GM23338 (cell line): ENCODE measurements at regions not wholly inside any gene's neighbourhood (a gene's known extent, or its start where the extent isn't known, plus 50 kb on each side); places are given as distances from the start of the nearest gene placed in this dataset.

ENCODE experiments used
- CREB1 ChIP-seq: fragments of 250-450 bp; sonication (Bioruptor Pico); IDR thresholded peaks from 2 replicates; pipeline ENCODE4 v1.5.0; 2020; ENCODE audit warnings: low read depth, mild to moderate bottlenecking, moderate library complexity
- EZH2 ChIP-seq: fragments of 200-600 bp; sonication (generic); IDR thresholded peaks from one replicate; pipeline ENCODE4 v1.8.0; 2017; ENCODE audit warnings: antibody characterized with exemption, mild to moderate bottlenecking, low read depth; ENCODE audit not compliant: unreplicated experiment
- EZH2phosphoT487 ChIP-seq: fragments of 200-600 bp; sonication (generic); IDR thresholded peaks from one replicate; pipeline ENCODE4 v1.8.1; 2018; ENCODE audit warnings: antibody characterized with exemption; ENCODE audit not compliant: unreplicated experiment
- JUNB ChIP-seq: IDR thresholded peaks from one replicate; pipeline ENCODE4 v1.6.1; 2016; ENCODE audit warnings: antibody characterized with exemption; ENCODE audit not compliant: unreplicated experiment
- NANOG ChIP-seq: IDR thresholded peaks from 2 replicates; pipeline ENCODE4 v1.6.1; 2016; ENCODE audit warnings: antibody characterized with exemption, borderline replicate concordance
- POLR2AphosphoS5 ChIP-seq: IDR thresholded peaks from 2 replicates; pipeline ENCODE4 v1.6.1; 2016; ENCODE audit warnings: antibody characterized with exemption, low read depth
- TF ChIP-seq, protein P1 (sequence below), 2 experiments: fragments of 200-600 bp in 1 of 2; sonication (generic) in 1 of 2; conservative IDR thresholded peaks; 2 replicates each; pipeline versions ENCODE4 v1.5.1 to v1.6.1; 2016 to 2017; ENCODE audit warnings: antibody characterized with exemption in 2 of 2, low read depth in 2 of 2, mild to moderate bottlenecking in 2 of 2, moderate library complexity in 1 of 2
- TF ChIP-seq, protein P2 (sequence below): IDR thresholded peaks from one replicate; pipeline ENCODE4 v1.6.1; 2018; ENCODE audit warnings: antibody characterized with exemption; ENCODE audit not compliant: unreplicated experiment
- TF ChIP-seq, protein P3 (sequence below): IDR thresholded peaks from 2 replicates; pipeline ENCODE4 v1.6.1; 2016; ENCODE audit warnings: antibody characterized with exemption

DNA sequence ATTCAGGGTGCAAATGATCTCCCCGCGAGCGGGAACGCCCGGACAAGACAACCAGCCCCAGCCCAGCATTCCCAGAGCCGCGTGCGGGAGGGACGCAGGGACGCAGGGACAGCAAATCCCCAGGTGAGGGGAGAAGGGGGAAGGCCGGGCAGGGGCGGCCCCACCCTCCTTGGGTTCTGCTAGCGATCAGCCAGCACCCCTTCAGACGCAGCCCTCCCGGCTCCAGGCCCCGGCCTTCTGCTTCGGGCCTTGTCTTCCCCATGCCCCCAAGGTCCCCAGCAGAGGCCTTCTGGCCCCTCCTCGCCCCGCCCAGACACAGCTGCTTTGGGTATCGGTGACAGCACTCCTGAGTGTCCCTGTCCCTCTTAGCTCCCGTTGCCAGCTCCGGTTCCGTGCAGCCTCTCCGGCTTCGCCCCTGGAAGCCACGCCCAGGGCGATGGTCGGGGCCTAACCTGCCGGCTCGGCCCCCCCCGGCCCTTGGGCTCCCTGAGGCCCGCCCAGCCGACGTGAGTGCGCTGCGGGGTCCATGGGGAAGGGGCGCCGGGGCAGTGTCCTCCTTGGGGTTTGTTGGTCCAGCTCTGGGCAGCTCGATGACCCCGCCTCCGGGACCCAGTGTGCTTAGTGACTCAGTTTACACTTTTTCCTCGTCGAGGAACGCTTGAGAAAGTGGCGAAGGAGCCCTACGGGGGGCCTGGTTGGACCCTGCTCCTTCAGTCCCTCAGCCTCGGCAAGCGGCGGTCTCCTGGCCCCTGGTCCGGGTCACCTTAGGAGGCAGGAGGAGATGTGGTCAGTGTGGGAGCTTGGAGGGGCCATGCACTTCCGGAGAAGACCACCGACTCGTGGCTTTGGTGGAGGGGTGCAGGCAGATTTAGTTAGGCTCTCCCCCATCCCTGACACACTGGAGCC is 50.5 kb upstream of the AMZ2 start:
- TF ChIP-seq EZH2 (peak; percentile 74), EZH2phosphoT487 (no peak), JUNB (no peak), CREB1 (CRISPR knock-in tag) (no peak), NANOG (no peak), POLR2AphosphoS5 (no peak)
- TF ChIP-seq, protein P1, sequence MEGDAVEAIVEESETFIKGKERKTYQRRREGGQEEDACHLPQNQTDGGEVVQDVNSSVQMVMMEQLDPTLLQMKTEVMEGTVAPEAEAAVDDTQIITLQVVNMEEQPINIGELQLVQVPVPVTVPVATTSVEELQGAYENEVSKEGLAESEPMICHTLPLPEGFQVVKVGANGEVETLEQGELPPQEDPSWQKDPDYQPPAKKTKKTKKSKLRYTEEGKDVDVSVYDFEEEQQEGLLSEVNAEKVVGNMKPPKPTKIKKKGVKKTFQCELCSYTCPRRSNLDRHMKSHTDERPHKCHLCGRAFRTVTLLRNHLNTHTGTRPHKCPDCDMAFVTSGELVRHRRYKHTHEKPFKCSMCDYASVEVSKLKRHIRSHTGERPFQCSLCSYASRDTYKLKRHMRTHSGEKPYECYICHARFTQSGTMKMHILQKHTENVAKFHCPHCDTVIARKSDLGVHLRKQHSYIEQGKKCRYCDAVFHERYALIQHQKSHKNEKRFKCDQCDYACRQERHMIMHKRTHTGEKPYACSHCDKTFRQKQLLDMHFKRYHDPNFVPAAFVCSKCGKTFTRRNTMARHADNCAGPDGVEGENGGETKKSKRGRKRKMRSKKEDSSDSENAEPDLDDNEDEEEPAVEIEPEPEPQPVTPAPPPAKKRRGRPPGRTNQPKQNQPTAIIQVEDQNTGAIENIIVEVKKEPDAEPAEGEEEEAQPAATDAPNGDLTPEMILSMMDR (conservative IDR thresholded peaks at IDR 0.05; ENCODE audit: low read depth in 2 of 2) = no peak
- TF ChIP-seq, protein P2, sequence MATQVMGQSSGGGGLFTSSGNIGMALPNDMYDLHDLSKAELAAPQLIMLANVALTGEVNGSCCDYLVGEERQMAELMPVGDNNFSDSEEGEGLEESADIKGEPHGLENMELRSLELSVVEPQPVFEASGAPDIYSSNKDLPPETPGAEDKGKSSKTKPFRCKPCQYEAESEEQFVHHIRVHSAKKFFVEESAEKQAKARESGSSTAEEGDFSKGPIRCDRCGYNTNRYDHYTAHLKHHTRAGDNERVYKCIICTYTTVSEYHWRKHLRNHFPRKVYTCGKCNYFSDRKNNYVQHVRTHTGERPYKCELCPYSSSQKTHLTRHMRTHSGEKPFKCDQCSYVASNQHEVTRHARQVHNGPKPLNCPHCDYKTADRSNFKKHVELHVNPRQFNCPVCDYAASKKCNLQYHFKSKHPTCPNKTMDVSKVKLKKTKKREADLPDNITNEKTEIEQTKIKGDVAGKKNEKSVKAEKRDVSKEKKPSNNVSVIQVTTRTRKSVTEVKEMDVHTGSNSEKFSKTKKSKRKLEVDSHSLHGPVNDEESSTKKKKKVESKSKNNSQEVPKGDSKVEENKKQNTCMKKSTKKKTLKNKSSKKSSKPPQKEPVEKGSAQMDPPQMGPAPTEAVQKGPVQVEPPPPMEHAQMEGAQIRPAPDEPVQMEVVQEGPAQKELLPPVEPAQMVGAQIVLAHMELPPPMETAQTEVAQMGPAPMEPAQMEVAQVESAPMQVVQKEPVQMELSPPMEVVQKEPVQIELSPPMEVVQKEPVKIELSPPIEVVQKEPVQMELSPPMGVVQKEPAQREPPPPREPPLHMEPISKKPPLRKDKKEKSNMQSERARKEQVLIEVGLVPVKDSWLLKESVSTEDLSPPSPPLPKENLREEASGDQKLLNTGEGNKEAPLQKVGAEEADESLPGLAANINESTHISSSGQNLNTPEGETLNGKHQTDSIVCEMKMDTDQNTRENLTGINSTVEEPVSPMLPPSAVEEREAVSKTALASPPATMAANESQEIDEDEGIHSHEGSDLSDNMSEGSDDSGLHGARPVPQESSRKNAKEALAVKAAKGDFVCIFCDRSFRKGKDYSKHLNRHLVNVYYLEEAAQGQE = no peak
- TF ChIP-seq, protein P3, sequence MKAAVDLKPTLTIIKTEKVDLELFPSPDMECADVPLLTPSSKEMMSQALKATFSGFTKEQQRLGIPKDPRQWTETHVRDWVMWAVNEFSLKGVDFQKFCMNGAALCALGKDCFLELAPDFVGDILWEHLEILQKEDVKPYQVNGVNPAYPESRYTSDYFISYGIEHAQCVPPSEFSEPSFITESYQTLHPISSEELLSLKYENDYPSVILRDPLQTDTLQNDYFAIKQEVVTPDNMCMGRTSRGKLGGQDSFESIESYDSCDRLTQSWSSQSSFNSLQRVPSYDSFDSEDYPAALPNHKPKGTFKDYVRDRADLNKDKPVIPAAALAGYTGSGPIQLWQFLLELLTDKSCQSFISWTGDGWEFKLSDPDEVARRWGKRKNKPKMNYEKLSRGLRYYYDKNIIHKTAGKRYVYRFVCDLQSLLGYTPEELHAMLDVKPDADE = no peak
